Neural cell (in vitro differentiated cells): ENCODE measurements at regions not wholly inside any gene's neighbourhood (a gene's known extent, or its start where the extent isn't known, plus 50 kb on each side); places are given as distances from the start of the nearest gene placed in this dataset.
"Not testable (repeated sequence)": the region's sequence is repeated elsewhere in the genome, so short reads cannot be mapped to it uniquely, and the experiment has no call there.

Source experiments
- H2AFZ ChIP-seq: fragments of 200-600, 300-800 bp; sonication (generic), shearing (Covaris generic); 2 replicates; pipeline ENCODE4 v1.6.0; 2014; ENCODE audit warnings: low read depth, mild to moderate bottlenecking, antibody characterized with exemption, low read length, moderate library complexity
- H3F3A ChIP-seq: fragments of 200-600 bp; shearing (Covaris generic); 2 replicates; pipeline ENCODE4 v1.6.1; 2016; ENCODE audit warnings: mild to moderate bottlenecking, moderate library complexity, mixed read lengths, antibody characterized with exemption, low read length; ENCODE audit not compliant: insufficient read depth, poor library complexity, severe bottlenecking
- H3K27ac ChIP-seq: fragments of 200-600, 300-800 bp; sonication (generic), shearing (Covaris generic); 2 replicates; pipeline ENCODE4 v1.5.1; 2014; ENCODE audit warnings: mild to moderate bottlenecking, low read length, moderate library complexity
- H3K27me3 ChIP-seq: fragments of 300-800, 200-600 bp; sonication (generic), shearing (Covaris generic); 2 replicates; pipeline ENCODE4 v1.6.0; 2014; ENCODE audit warnings: mild to moderate bottlenecking, low read depth, low read length, moderate library complexity; ENCODE audit not compliant: insufficient read depth
- H3K36me3 ChIP-seq: fragments of 300-800, 200-600 bp; sonication (generic), shearing (Covaris generic); 2 replicates; pipeline ENCODE4 v1.5.1; 2014; ENCODE audit warnings: mild to moderate bottlenecking, antibody characterized with exemption, low read length, moderate library complexity; ENCODE audit not compliant: insufficient read depth
- H3K4me2 ChIP-seq: fragments of 300-800, 200-600 bp; sonication (generic), shearing (Covaris generic); 2 replicates; pipeline ENCODE4 v1.6.0; 2014; ENCODE audit warnings: mild to moderate bottlenecking, low read length
- H3K4me3 ChIP-seq: fragments of 300-800, 200-600 bp; sonication (generic), shearing (Covaris generic); 2 replicates; pipeline ENCODE4 v1.5.1; 2014; ENCODE audit warnings: mild to moderate bottlenecking, low read length, moderate library complexity
- H3K79me2 ChIP-seq: fragments of 200-600 bp; shearing (Covaris generic); replicated peaks from 2 replicates; pipeline ENCODE4 v1.6.0; 2014; ENCODE audit warnings: mild to moderate bottlenecking, low read length, moderate library complexity; ENCODE audit not compliant: insufficient read depth
- H3K9ac ChIP-seq: fragments of 300-800, 200-600 bp; sonication (generic), shearing (Covaris generic); 2 replicates; pipeline ENCODE4 v1.6.1; 2016; ENCODE audit warnings: mild to moderate bottlenecking, low read length, mixed read lengths
- H3K9me2 ChIP-seq: fragments of 200-600 bp; shearing (Covaris generic); 2 replicates; pipeline ENCODE4 v1.6.1; 2016; ENCODE audit warnings: mild to moderate bottlenecking, low read length, mixed read lengths; ENCODE audit not compliant: insufficient read depth
- H3K9me3 ChIP-seq: fragments of 200-600, 300-800 bp; sonication (generic), shearing (Covaris generic); 2 replicates; pipeline ENCODE4 v1.6.1; 2016; ENCODE audit warnings: mild to moderate bottlenecking, mixed run types, low read length, moderate library complexity, mixed read lengths
- H4K20me1 ChIP-seq: fragments of 200-600 bp; shearing (Covaris generic); 2 replicates; pipeline ENCODE4 v1.6.1; 2016; ENCODE audit warnings: mild to moderate bottlenecking, mixed run types; ENCODE audit not compliant: insufficient read depth
- CTCF ChIP-seq: fragments of 450-650 bp; IDR thresholded peaks from 2 replicates; pipeline ENCODE4 v1.5.1; 2014; ENCODE audit warnings: antibody characterized with exemption, mild to moderate bottlenecking, moderate library complexity; ENCODE audit not compliant: poor library complexity, severe bottlenecking
- EP300 ChIP-seq: fragments of 450-650 bp; conservative IDR thresholded peaks from 2 replicates; pipeline ENCODE4 v1.6.1; 2014; ENCODE audit warnings: antibody characterized with exemption, mild to moderate bottlenecking, moderate library complexity; ENCODE audit not compliant: poor library complexity, severe bottlenecking
- EZH2 ChIP-seq: fragments of 200-600, 300-800 bp; shearing (Covaris generic), sonication (generic); IDR thresholded peaks from 2 replicates; pipeline ENCODE4 v1.6.1; 2014; ENCODE audit warnings: antibody characterized with exemption, low read length, borderline replicate concordance, mild to moderate bottlenecking; ENCODE audit not compliant: insufficient read depth, poor library complexity, severe bottlenecking
- MXI1 ChIP-seq: fragments of 450-650 bp; conservative IDR thresholded peaks from 2 replicates; pipeline ENCODE4 v1.6.1; 2014; ENCODE audit warnings: antibody characterized with exemption, mild to moderate bottlenecking; ENCODE audit not compliant: poor library complexity, severe bottlenecking
- POLR2AphosphoS5 ChIP-seq: IDR thresholded peaks from 2 replicates; pipeline ENCODE4 v1.6.1; 2012
- RAD21 ChIP-seq: fragments of 450-650 bp; conservative IDR thresholded peaks from 2 replicates; pipeline ENCODE4 v1.6.1; 2014; ENCODE audit warnings: antibody characterized with exemption, mild to moderate bottlenecking, moderate library complexity
- REST ChIP-seq: IDR thresholded peaks from 2 replicates; pipeline ENCODE4 v1.6.1; 2012; ENCODE audit warnings: borderline replicate concordance
- SMC3 ChIP-seq: fragments of 450-650 bp; conservative IDR thresholded peaks from 2 replicates; pipeline ENCODE4 v1.6.1; 2014; ENCODE audit warnings: antibody characterized with exemption, mild to moderate bottlenecking, moderate library complexity; ENCODE audit not compliant: poor library complexity
- TAF1 ChIP-seq: IDR thresholded peaks from 2 replicates; pipeline ENCODE4 v1.6.1; 2012; ENCODE audit warnings: low read depth

- Histone ChIP-seq H3K36me3 (no peaks in the 10 kb centered on the region), H3K4me3 (no peak overlapping the region), H3K9me2 (no peaks in the 10 kb centered on the region), H4K20me1 (no peaks in the 10 kb centered on the region), H3K9me3 (no peaks in the 10 kb centered on the region), H3K9ac (no peak overlapping the region), H2AFZ (no peak overlapping the region), H3K27me3 (no peaks in the 10 kb centered on the region), H3K4me2 (no peak overlapping the region), H3K27ac (no peak overlapping the region), H3F3A (no peaks in the 10 kb centered on the region), H3K79me2 (no peaks in the 10 kb centered on the region)
- TF ChIP-seq SMC3 (no peak), POLR2AphosphoS5 (no peak), CTCF (no peak), REST (no peak), RAD21 (no peak)
Observed at GRCh38 chr2:143928184-143928583, 591.7 kb downstream of the ZEB2 start.

- H3K9ac ChIP-seq, result no peak overlapping the region
- no peaks in the 10 kb centered on the region for H3K79me2 ChIP-seq
- H3K9me3 ChIP-seq, result no peaks in the 10 kb centered on the region
- H3K27me3 ChIP-seq, result no peaks in the 10 kb centered on the region
- no peaks in the 10 kb centered on the region for H3F3A ChIP-seq
- no peaks in the 10 kb centered on the region for H4K20me1 ChIP-seq
- H3K4me3 ChIP-seq, result no peak overlapping the region
- no peaks in the 10 kb centered on the region for H3K36me3 ChIP-seq
- no peaks in the 10 kb centered on the region for H3K9me2 ChIP-seq
- no peak overlapping the region for H3K27ac ChIP-seq
- TF ChIP-seq EZH2 (no peak), CTCF (no peak), SMC3 (no peak), EP300 (no peak), MXI1 (no peak), RAD21 (no peak), REST (no peak), POLR2AphosphoS5 (no peak), TAF1 (no peak)
- H3K4me2 ChIP-seq, result no peak overlapping the region
- no peak overlapping the region for H2AFZ ChIP-seq
Observed at GRCh38 chr2:143926736-143927135, 593.2 kb downstream of the ZEB2 start.

- H3K9ac ChIP-seq, H4K20me1 ChIP-seq: not testable (repeated sequence)
Observed at GRCh38 chr2:143922261-143922830, 597.6 kb downstream of the ZEB2 start.

More at GRCh38 chr2:143922261-143922830, 597.6 kb downstream of the ZEB2 start:
- H3K79me2 ChIP-seq, H3K9me2 ChIP-seq, H3K27ac ChIP-seq, H3F3A ChIP-seq, H3K36me3 ChIP-seq, H3K9me3 ChIP-seq, H2AFZ ChIP-seq, H3K4me2 ChIP-seq, H3K27me3 ChIP-seq, H3K4me3 ChIP-seq: not testable (repeated sequence)
